ENCODE measurements at regions not wholly inside any gene's neighbourhood (a gene's known extent, or its start where the extent isn't known, plus 50 kb on each side); places are given as distances from the start of the nearest gene placed in this dataset.

DNA sequence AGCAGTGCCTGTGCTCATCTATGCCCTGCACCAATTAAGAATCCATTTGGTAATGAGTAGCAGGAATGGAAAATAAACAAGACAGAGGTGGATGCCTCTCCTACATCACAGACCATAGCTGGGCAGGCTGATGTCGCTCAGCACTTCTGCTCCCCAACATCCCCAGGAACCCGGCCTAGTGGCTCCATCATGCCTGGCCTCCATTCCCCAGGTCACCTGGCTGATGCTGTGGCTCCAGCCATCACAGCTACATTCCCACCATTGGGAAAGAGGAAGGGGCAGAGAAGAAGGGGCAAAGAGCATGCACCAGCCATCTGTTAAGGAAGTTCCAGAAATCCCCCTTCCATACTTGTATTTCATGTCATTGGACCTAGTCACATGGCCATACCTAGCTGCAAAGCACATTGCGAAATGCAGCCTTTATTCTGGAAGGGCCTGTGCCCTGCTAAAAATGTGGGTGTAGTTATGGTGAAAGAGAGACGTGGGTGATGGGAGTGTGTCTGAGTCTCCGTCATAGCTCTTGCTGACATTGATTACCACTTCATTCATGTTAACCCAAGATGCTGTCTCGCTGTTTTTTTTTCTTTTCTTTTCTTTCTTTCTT lies 86.1 kb upstream of the ADAMTS2 start:
- POLR2A ChIA-PET, result no interaction called here
- dilution Hi-C loops (cut with MboI; ENCODE audit: extremely low pct_ligation_motif_present, low sequenced_read_pairs), result no loop called here
- no peak overlapping the region for H3K4me2 ChIP-seq (ENCODE audit: insufficient read depth, low read length)

More for the DNA sequence above, 86.1 kb upstream of the ADAMTS2 start:
- no peak for FAIRE-seq
- H3K9me1 ChIP-seq (replicated peaks; ENCODE audit: control insufficient read depth, extremely low read depth, insufficient read depth, low read length), result no peaks in the 10 kb centered on the region
- no peaks in the 10 kb centered on the region for H3K27me3 ChIP-seq (ENCODE audit: control insufficient read depth in 2 of 2, insufficient read depth in 2 of 2, low read length in 2 of 2)
- BruUV-seq (replicated peaks), result no TSS peak
- no peaks in the 10 kb centered on the region for H3K9me3 ChIP-seq (replicated peaks; ENCODE audit: control insufficient read depth, insufficient read depth, low read length)
- CTCF ChIA-PET, result no interaction called here
- no peaks in the 10 kb centered on the region for H3K79me2 ChIP-seq (ENCODE audit: control insufficient read depth, insufficient read depth, low read length)
- H3K27ac ChIP-seq (ENCODE audit: insufficient read depth, low read depth, low read length), result no peak overlapping the region
- no peaks in the 10 kb centered on the region for H3K36me3 ChIP-seq (ENCODE audit: control insufficient read depth in 2 of 2, extremely low read depth in 1 of 2, insufficient read depth in 2 of 2, low read length in 2 of 2)
- no peak for DNase-seq (ENCODE audit: low read depth, low spot score)
- H3K9ac ChIP-seq (replicated peaks; ENCODE audit: extremely low read depth, insufficient read depth, low read length), result no peak overlapping the region
- no peak overlapping the region for H2AFZ ChIP-seq (ENCODE audit: low read depth, low read length)
- H3K4me3 ChIP-seq (replicated peaks in 1 of 3; ENCODE audit: insufficient read depth in 1 of 3, low read depth in 1 of 3, low read length in 3 of 3), result no peak overlapping the region
- no peaks in the 10 kb centered on the region for H3K4me1 ChIP-seq (ENCODE audit: control insufficient read depth, extremely low read depth, insufficient read depth, low read length)
- TF ChIP-seq POLR2A (IDR thresholded peaks at IDR 0.05; ENCODE audit: low read depth, low read length), result no peak
- TF ChIP-seq GATA2 (IDR thresholded peaks at IDR 0.05; ENCODE audit: insufficient read depth, insufficient read length, low read depth, low read length), result no peak
- no peak for TF ChIP-seq EZH2 (IDR thresholded peaks at IDR 0.05; ENCODE audit: borderline replicate concordance, low read depth, low read length, severe bottlenecking)
- no peak for TF ChIP-seq MYC (IDR thresholded peaks at IDR 0.05; ENCODE audit: low read depth, low read length)
- TF ChIP-seq CTCF (IDR thresholded peaks at IDR 0.05; ENCODE audit: extremely low read depth in 1 of 2, insufficient read depth in 1 of 2, low read depth in 1 of 2, low read length in 2 of 2), result no peak
- TF ChIP-seq POLR2AphosphoS5 (IDR thresholded peaks at IDR 0.05; ENCODE audit: insufficient read depth, low read depth, low read length), result no peak
- TF ChIP-seq, protein P1, sequence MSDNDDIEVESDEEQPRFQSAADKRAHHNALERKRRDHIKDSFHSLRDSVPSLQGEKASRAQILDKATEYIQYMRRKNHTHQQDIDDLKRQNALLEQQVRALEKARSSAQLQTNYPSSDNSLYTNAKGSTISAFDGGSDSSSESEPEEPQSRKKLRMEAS (IDR thresholded peaks at IDR 0.05; ENCODE audit: insufficient read depth, insufficient read length), result no peak
- no peak for TF ChIP-seq JUN (IDR thresholded peaks at IDR 0.05; ENCODE audit: borderline replicate concordance, insufficient read depth, insufficient read length, low read depth)
- no peak for TF ChIP-seq FOS (IDR thresholded peaks at IDR 0.05; ENCODE audit: borderline replicate concordance, insufficient read depth, low read length)
- intact Hi-C loops (cut with micrococcal nuclease), result no loop called here
- no peaks in the 10 kb centered on the region for H4K20me1 ChIP-seq (replicated peaks; ENCODE audit: control insufficient read depth, extremely low read depth, insufficient read depth, low read length)

Data from endothelial cell of umbilical vein (primary cell).